DOHH2 (cell line): ENCODE measurements at regions not wholly inside any gene's neighbourhood (a gene's known extent, or its start where the extent isn't known, plus 50 kb on each side); places are given as distances from the start of the nearest gene placed in this dataset.

Experiments
- CTCF ChIP-seq: fragments of 200-600 bp; sonication (generic); IDR thresholded peaks from one replicate; pipeline ENCODE4 v1.5.1; 2014; ENCODE audit warnings: antibody characterized with exemption, mild to moderate bottlenecking, low read depth, low read length; ENCODE audit not compliant: poor library complexity, severe bottlenecking
- EZH2phosphoT487 ChIP-seq: fragments of 200-600 bp; sonication (generic); IDR thresholded peaks from 2 replicates; pipeline ENCODE4 v1.6.1; 2017; ENCODE audit warnings: borderline replicate concordance, mild to moderate bottlenecking, antibody characterized with exemption, low read length, moderate library complexity, mixed read lengths

GRCh38 chr7:88358881-88359280 is 52.2 kb upstream of the STEAP4 start:
- TF ChIP-seq CTCF (no peak), EZH2phosphoT487 (no peak)
